Stomach (tissue), 8 donors: ENCODE measurements at regions not wholly inside any gene's neighbourhood (a gene's known extent, or its start where the extent isn't known, plus 50 kb on each side); places are given as distances from the start of the nearest gene placed in this dataset.

ENCODE experiments used
- DNase-seq, 2 donors: peaks; one replicate each; pipeline versions ENCODE4 v3.0.0 to v3.0.0-alpha.2; 2013 to 2019
- H3K27ac ChIP-seq, 5 donors: fragments of 200-600 bp in 4 of 5; sonication (generic) in 4 of 5; one replicate each; pipeline ENCODE4 v1.5.1; 2013 to 2019; ENCODE audit warnings: mild to moderate bottlenecking in 1 of 5, moderate library complexity in 1 of 5
- H3K27me3 ChIP-seq, 3 donors: fragments of 200-600 bp; sonication (generic); one replicate each; pipeline ENCODE4 v1.5.1; 2017 to 2019; ENCODE audit warnings: mixed run types in 1 of 3
- H3K36me3 ChIP-seq, 4 donors: fragments of 200-600 bp; sonication (generic); 1 replicate in 3 of 4; 2 replicates in 1 of 4; pipeline ENCODE4 v1.5.1; 2016 to 2019
- H3K4me1 ChIP-seq, 4 donors: fragments of 200-600 bp; sonication (generic); one replicate each; pipeline ENCODE4 v1.5.1; 2016 to 2019
- H3K4me3 ChIP-seq, 4 donors: fragments of 200-600 bp; sonication (generic) in 3 of 4; one replicate each; pipeline ENCODE4 v1.5.1; 2016 to 2019; ENCODE audit warnings: mild to moderate bottlenecking in 1 of 4
- H3K9me3 ChIP-seq, 4 donors: fragments of 200-600 bp; sonication (generic); one replicate each; pipeline ENCODE4 v1.5.1; 2016 to 2019
- CTCF ChIP-seq, 7 experiments: fragments of 450-650 bp in 4 of 7; fragments of 200-600 bp in 3 of 7; sonication (generic) in 3 of 7; IDR thresholded peaks; one replicate each; pipeline ENCODE4 v1.5.1; 2016 to 2019; ENCODE audit warnings: antibody characterized with exemption in 7 of 7, control low read depth in 2 of 7, mild to moderate bottlenecking in 1 of 7
- EP300 ChIP-seq: sonication (generic); formaldehyde crosslinking; IDR thresholded peaks from one replicate; pipeline ENCODE4 v1.6.1; 2017; ENCODE audit warnings: antibody characterized with exemption
- POLR2A ChIP-seq, 4 donors: fragments of 450-650 bp; IDR thresholded peaks; one replicate each; pipeline ENCODE4 v1.6.1; 2016; ENCODE audit warnings: antibody characterized with exemption in 4 of 4, control low read depth in 2 of 4, mild to moderate bottlenecking in 1 of 4, moderate library complexity in 1 of 4
- POLR2AphosphoS5 ChIP-seq, 3 donors: sonication (generic); formaldehyde crosslinking; IDR thresholded peaks; one replicate each; pipeline ENCODE4 v1.6.1; 2016; ENCODE audit warnings: antibody characterized with exemption in 3 of 3
- WGBS, 5 donors: extraction: QIAGEN DNeasy Blood & Tissue Kit in 3 of 5; methylation state at CpG; one replicate each; pipeline versions ENCODE4 v1.1.5 to v1.1.7; 2013 to 2018; 5-methylcytosine and 5-hydroxymethylcytosine counted together
- intact Hi-C: fragments of 100-400 bp; cut with DNase I; formaldehyde crosslinking; loops from one replicate; pipeline ENCODE4 v1.15.1; 2023; ENCODE audit warnings: low total_unique reads
- donor health status: healthy with polysubstance abuse.
- donor health status: Bipolar disorder and iron deficiency.
- donor health status: healthy.

DNA sequence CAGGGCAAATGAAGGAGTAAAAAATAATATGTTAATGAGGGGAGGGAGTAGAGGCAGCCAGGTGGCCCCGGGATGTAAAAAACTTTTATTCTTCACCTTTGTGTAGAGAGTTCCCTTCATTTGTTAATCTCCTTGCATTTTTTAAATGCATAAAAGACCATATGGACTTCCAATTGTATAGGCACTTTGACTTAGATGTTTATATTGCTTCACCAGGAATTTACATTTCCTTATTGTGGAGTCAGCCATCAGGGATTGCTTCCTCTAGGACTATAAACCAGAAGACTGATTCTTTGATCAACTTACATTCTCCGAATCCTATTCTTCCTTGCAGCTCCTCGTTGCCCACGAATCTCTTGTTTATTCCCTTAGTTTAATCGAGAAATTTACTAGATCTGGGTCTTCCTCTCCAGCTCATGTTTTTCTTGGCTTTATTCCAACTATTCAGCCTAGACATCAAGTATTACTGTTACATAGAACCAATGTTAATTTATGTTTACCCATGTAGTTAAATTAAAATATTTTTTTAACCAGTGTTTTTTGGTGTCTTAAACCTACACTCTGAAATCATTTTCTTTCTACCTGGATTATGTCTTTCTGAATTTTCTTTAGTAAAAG lies 1187.0 kb upstream of the SLC10A2 start:
- Histone ChIP-seq H3K27me3 (no peaks in the 10 kb centered on the region), H3K4me1 (no peaks in the 10 kb centered on the region)
- WGBS, 5 donors, result 35 to 51% (median 44%) methylated on average over 5 of the region's 5 CpGs

DNA sequence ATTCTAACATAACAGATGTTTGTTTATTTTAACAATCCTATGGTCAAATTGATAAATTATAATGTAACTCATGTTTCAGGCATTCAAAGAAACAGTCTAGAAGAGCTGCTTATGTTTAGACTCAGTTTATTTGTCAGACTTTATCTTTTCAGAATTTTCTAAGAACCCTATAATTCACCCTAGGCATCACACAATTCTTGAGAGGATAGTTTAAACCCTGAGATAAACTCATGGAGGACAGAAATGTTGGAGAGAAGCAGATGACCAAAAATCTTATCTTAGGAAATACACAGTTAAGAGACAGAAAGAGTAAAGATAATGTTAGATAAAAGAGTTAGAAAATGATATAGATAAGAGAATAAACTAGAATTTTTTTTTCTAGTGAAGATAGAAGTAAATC lies 1185.7 kb upstream of the SLC10A2 start:
- DNase-seq, result no peak
- Histone ChIP-seq H3K36me3 (no peaks in the 10 kb centered on the region), H3K9me3 (no peaks in the 10 kb centered on the region), H3K4me3 (no peak overlapping the region), H3K27me3 (no peaks in the 10 kb centered on the region), H3K4me1 (no peaks in the 10 kb centered on the region), H3K27ac (no peak overlapping the region)
- intact Hi-C loops, result no loop called here
- no peak for TF ChIP-seq POLR2AphosphoS5 (IDR thresholded peaks at IDR 0.05)
- no peak for TF ChIP-seq EP300
- no peak for TF ChIP-seq CTCF (IDR thresholded peaks at IDR 0.05)
- no peak for TF ChIP-seq POLR2A (IDR thresholded peaks at IDR 0.05)

More for the DNA sequence above, 1187.0 kb upstream of the SLC10A2 start:
- no peak for DNase-seq
- intact Hi-C loops, result no loop called here
- no peaks in the 10 kb centered on the region for H3K9me3 ChIP-seq
- no peak overlapping the region for H3K27ac ChIP-seq
- no peak overlapping the region for H3K4me3 ChIP-seq
- TF ChIP-seq POLR2AphosphoS5 (IDR thresholded peaks at IDR 0.05) (no peak), POLR2A (IDR thresholded peaks at IDR 0.05) (no peak), CTCF (IDR thresholded peaks at IDR 0.05) (no peak), EP300 (no peak)
- no peaks in the 10 kb centered on the region for H3K36me3 ChIP-seq

GRCh38 chr13:104246955-104247354 lies 1180.7 kb upstream of the SLC10A2 start:
- intact Hi-C loops, result no loop called here
- Histone ChIP-seq H3K27me3 (no peaks in the 10 kb centered on the region), H3K36me3 (no peaks in the 10 kb centered on the region), H3K9me3 (no peaks in the 10 kb centered on the region), H3K4me3 (no peak overlapping the region), H3K27ac (no peak overlapping the region), H3K4me1 (no peaks in the 10 kb centered on the region)
- no peak for TF ChIP-seq POLR2A (IDR thresholded peaks at IDR 0.05)
- TF ChIP-seq POLR2AphosphoS5 (IDR thresholded peaks at IDR 0.05), result no peak
- TF ChIP-seq EP300, result no peak
- TF ChIP-seq CTCF (IDR thresholded peaks at IDR 0.05), result no peak
- no peak for DNase-seq

- TF ChIP-seq CTCF (IDR thresholded peaks at IDR 0.05) (no peak), EP300 (no peak), POLR2A (IDR thresholded peaks at IDR 0.05) (no peak), POLR2AphosphoS5 (IDR thresholded peaks at IDR 0.05) (no peak)
- peak in 1 of 2 donors; percentile 16 for DNase-seq
- no peaks in the 10 kb centered on the region for H3K27me3 ChIP-seq
- H3K4me1 ChIP-seq, result no peaks in the 10 kb centered on the region
- intact Hi-C loops, result no loop called here
- WGBS, 5 donors, result 86 to 93% (median 89%) methylated on average over 6 of the region's 6 CpGs
- H3K4me3 ChIP-seq, result no peak overlapping the region
- no peaks in the 10 kb centered on the region for H3K36me3 ChIP-seq
- H3K27ac ChIP-seq, result no peak overlapping the region
- no peaks in the 10 kb centered on the region for H3K9me3 ChIP-seq
These were observed 1140.3 kb upstream of the SLC10A2 start for GRCh38 chr13:104206450-104207044.
